IMR-90 (cell line): ENCODE measurements at regions not wholly inside any gene's neighbourhood (a gene's known extent, or its start where the extent isn't known, plus 50 kb on each side); places are given as distances from the start of the nearest gene placed in this dataset.

Experiments used
- ATAC-seq: fragments of 200-7000 bp; cut with Tn5 transposase; 2 replicates; pipeline ENCODE4 v1.9.1; 2020; ENCODE audit warnings: low read depth, mild to moderate bottlenecking, moderate library complexity
- BruUV-seq: library from RNA; stranded (reverse); fragments of 400-500 nt; replicated peaks from 2 replicates; lab custom pipeline; 2021; lab: Mats Ljungman, UMichigan
- CTCF ChIA-PET: fragments of 300-600 bp; formaldehyde crosslinking; extraction: SDS; loops from one replicate; lab custom pipeline; 2021; ENCODE audit warnings: antibody characterized with exemption; lab: Yijun Ruan, JAX
- POLR2A ChIA-PET: fragments of 300-600 bp; sonication (Branson Sonifier 250); formaldehyde crosslinking; loops from one replicate; lab custom pipeline; 2022; ENCODE audit warnings: antibody characterized with exemption; ENCODE audit not compliant: unreplicated experiment; lab: Charles Lee
- DNase-seq: peaks from one replicate; pipeline ENCODE4 v3.0.0; 2013
- H2AFZ ChIP-seq: replicated peaks from 2 replicates; pipeline ENCODE3; 2013; ENCODE audit warnings: low read length, mild to moderate bottlenecking; ENCODE audit not compliant: poor library complexity
- H2AK5ac ChIP-seq: 2 replicates; pipeline ENCODE4 v1.6.1; 2013; ENCODE audit warnings: low read depth, low read length, inconsistent platforms
- H2AK9ac ChIP-seq: replicated peaks from 2 replicates; pipeline ENCODE3; 2013; ENCODE audit warnings: mild to moderate bottlenecking, low read depth, low read length, moderate library complexity; ENCODE audit not compliant: poor library complexity
- H2BK120ac ChIP-seq: 2 replicates; pipeline ENCODE4 v1.6.1; 2013; ENCODE audit warnings: low read depth, low read length, inconsistent platforms
- H2BK15ac ChIP-seq: 3 replicates; pipeline ENCODE4 v1.6.1; 2013; ENCODE audit warnings: low read depth, low read length, inconsistent platforms
- H2BK20ac ChIP-seq: 2 replicates; pipeline ENCODE4 v1.6.1; 2013; ENCODE audit warnings: low read depth, mild to moderate bottlenecking, inconsistent platforms, low read length, moderate library complexity
- H2BK5ac ChIP-seq: 2 replicates; pipeline ENCODE4 v1.6.1; 2013; ENCODE audit warnings: mild to moderate bottlenecking, low read depth, low read length, inconsistent platforms; ENCODE audit not compliant: poor library complexity, severe bottlenecking
- H3K14ac ChIP-seq: replicated peaks from 2 replicates; pipeline ENCODE4 v1.6.1; 2013; ENCODE audit warnings: low read depth, low read length, inconsistent platforms
- H3K18ac ChIP-seq: 2 replicates; pipeline ENCODE4 v1.6.1; 2013; ENCODE audit warnings: low read depth, low read length, control low read depth
- H3K23ac ChIP-seq: 2 replicates; pipeline ENCODE4 v1.6.1; 2013; ENCODE audit warnings: low read depth, low read length, inconsistent platforms
- H3K27ac ChIP-seq: 2 replicates; pipeline ENCODE4 v1.5.1; 2013; ENCODE audit warnings: mild to moderate bottlenecking, control low read depth, low read length; ENCODE audit not compliant: insufficient read depth
- H3K27me3 ChIP-seq: 2 replicates; pipeline ENCODE4 v1.6.1; 2013; ENCODE audit warnings: low read length; ENCODE audit not compliant: control insufficient read depth, insufficient read depth
- H3K36me3 ChIP-seq: 2 replicates; pipeline ENCODE4 v1.6.1; 2013; ENCODE audit warnings: low read length, mixed read lengths; ENCODE audit not compliant: control insufficient read depth, insufficient read depth
- H3K4ac ChIP-seq: 2 replicates; pipeline ENCODE4 v1.6.1; 2013; ENCODE audit warnings: low read depth, low read length, inconsistent platforms
- H3K4me1 ChIP-seq: 2 replicates; pipeline ENCODE4 v1.6.1; 2013; ENCODE audit warnings: low read length, mixed read lengths; ENCODE audit not compliant: control insufficient read depth, insufficient read depth
- H3K4me2 ChIP-seq: 2 replicates; pipeline ENCODE4 v1.6.1; 2013; ENCODE audit warnings: low read depth, mild to moderate bottlenecking, control low read depth, low read length, moderate library complexity
- H3K4me3 ChIP-seq: 2 replicates; pipeline ENCODE4 v1.5.1; 2013; ENCODE audit warnings: low read depth, mild to moderate bottlenecking, control low read depth, low read length, moderate library complexity; ENCODE audit not compliant: insufficient read depth
- H3K56ac ChIP-seq: 2 replicates; pipeline ENCODE4 v1.6.1; 2013; ENCODE audit warnings: low read length, inconsistent platforms; ENCODE audit not compliant: insufficient read depth; ENCODE audit errors: extremely low read depth
- H3K79me1 ChIP-seq, 2 experiments: 2 replicates each; pipeline ENCODE4 v1.6.1; 2013; ENCODE audit warnings: low read length in 2 of 2, inconsistent platforms in 1 of 2, low read depth in 1 of 2
- H3K9ac ChIP-seq: 2 replicates; pipeline ENCODE4 v1.6.1; 2013; ENCODE audit warnings: low read depth, low read length, control low read depth
- H3K9me1 ChIP-seq: 2 replicates; pipeline ENCODE4 v1.6.1; 2013; ENCODE audit warnings: low read length, inconsistent platforms; ENCODE audit not compliant: insufficient read depth
- H3K9me3 ChIP-seq: 2 replicates; pipeline ENCODE4 v1.6.1; 2013; ENCODE audit warnings: low read length; ENCODE audit not compliant: control insufficient read depth, insufficient read depth
- H4K20me1 ChIP-seq: 2 replicates; pipeline ENCODE4 v1.6.1; 2013; ENCODE audit warnings: low read length, inconsistent platforms; ENCODE audit not compliant: insufficient read depth
- H4K5ac ChIP-seq: 2 replicates; pipeline ENCODE4 v1.6.1; 2013; ENCODE audit warnings: mild to moderate bottlenecking, low read depth, low read length, control low read depth
- H4K8ac ChIP-seq, 2 experiments: 2 replicates each; pipeline ENCODE4 v1.6.1; 2013; ENCODE audit warnings: low read depth in 2 of 2, low read length in 2 of 2, control low read depth in 1 of 2, inconsistent platforms in 1 of 2
- H4K91ac ChIP-seq: 2 replicates; pipeline ENCODE4 v1.6.1; 2013; ENCODE audit warnings: low read depth, low read length, inconsistent platforms; ENCODE audit not compliant: insufficient read depth
- CTCF ChIP-seq: conservative IDR thresholded peaks from 2 replicates; pipeline ENCODE4 v1.5.1; 2012; ENCODE audit warnings: mild to moderate bottlenecking, low read depth, low read length, improper control_type of control experiment
- MAFK ChIP-seq: IDR thresholded peaks from 2 replicates; pipeline ENCODE4 v1.6.1; 2012; ENCODE audit warnings: low read depth, low read length, improper control_type of control experiment
- MXI1 ChIP-seq: IDR thresholded peaks from 2 replicates; pipeline ENCODE4 v1.6.1; 2012; ENCODE audit warnings: low read depth, mild to moderate bottlenecking, low read length, moderate library complexity, borderline replicate concordance
- NFE2L2 ChIP-seq: fragments of 150-350 bp; IDR thresholded peaks from 2 replicates; pipeline ENCODE4 v1.6.1; 2016; ENCODE audit warnings: low read depth, mild to moderate bottlenecking, low read length
- RCOR1 ChIP-seq: IDR thresholded peaks from 2 replicates; pipeline ENCODE4 v1.6.1; 2012; ENCODE audit warnings: mild to moderate bottlenecking, low read length, improper control_type of control experiment; ENCODE audit not compliant: insufficient replicate concordance
- RFX5 ChIP-seq: IDR thresholded peaks from 2 replicates; pipeline ENCODE4 v1.8.0; 2012; ENCODE audit warnings: low read depth, mild to moderate bottlenecking, low read length, moderate library complexity
- SMC3 ChIP-seq: fragments of 150-350 bp; IDR thresholded peaks from 2 replicates; pipeline ENCODE4 v1.6.1; 2016; ENCODE audit warnings: low read depth, mild to moderate bottlenecking, antibody characterized with exemption, low read length, moderate library complexity
- USF2 ChIP-seq: fragments of 150-350 bp; IDR thresholded peaks from 2 replicates; pipeline ENCODE4 v1.6.1; 2017; ENCODE audit warnings: mild to moderate bottlenecking, antibody characterized with exemption, low read length, low read depth
- WGBS, 2 experiments: methylation state at CpG; one replicate each; pipeline versions ENCODE4 v1.1.5 to v1.1.7; 2013; ENCODE audit warnings: missing lambda C conversion rate in 2 of 2; ENCODE audit not compliant: insufficient read length in 1 of 2; ENCODE audit errors: extremely low coverage in 2 of 2; 5-methylcytosine and 5-hydroxymethylcytosine counted together
- dilution Hi-C: fragments of 300-500 bp; cut with HindIII; formaldehyde crosslinking; loops from one replicate; pipeline ENCODE4 v1.14.3; 2018; ENCODE audit warnings: low sequenced_read_pairs; ENCODE audit not compliant: unreplicated experiment
- in situ Hi-C: fragments of 300-500 bp; cut with MboI; formaldehyde crosslinking; loops from 3 replicates; pipeline ENCODE4 v1.14.3; 2019; ENCODE audit warnings: low sequenced_read_pairs, inconsistent platforms, mixed read lengths
- intact Hi-C: fragments of 100-400 bp; cut with micrococcal nuclease; formaldehyde crosslinking; loops from 2 replicates; pipeline ENCODE4 v1.10.0; 2022

- 100% methylated on average over 1 of the region's 6 CpGs; no CpG with 5 or more reads in 1 of the 2 experiments for WGBS, 2 experiments
These were observed 236.7 kb downstream of the PCDH7 start for GRCh38 chr4:30956916-30957315.

More at GRCh38 chr4:30956916-30957315, 236.7 kb downstream of the PCDH7 start:
- Histone ChIP-seq H3K27ac (no peak overlapping the region), H2BK20ac (no peak overlapping the region), H3K56ac (no peak overlapping the region), H3K79me1 (no peaks in the 10 kb centered on the region), H2BK120ac (no peak overlapping the region), H3K9me1 (no peaks in the 10 kb centered on the region), H3K4ac (no peak overlapping the region), H2AK9ac (no peak overlapping the region), H3K4me1 (no peaks in the 10 kb centered on the region), H3K4me3 (no peak overlapping the region), H3K23ac (no peak overlapping the region), H2BK5ac (no peak overlapping the region), H2AK5ac (no peak overlapping the region), H4K8ac (no peak overlapping the region), H3K14ac (no peak overlapping the region), H3K36me3 (no peaks in the 10 kb centered on the region), H3K9me3 (no peaks in the 10 kb centered on the region), H2AFZ (no peak overlapping the region), H4K91ac (no peak overlapping the region), H3K4me2 (no peak overlapping the region), H4K5ac (no peak overlapping the region), H4K20me1 (no peaks in the 10 kb centered on the region), H3K27me3 (no peaks in the 10 kb centered on the region), H3K9ac (no peak overlapping the region), H3K18ac (no peak overlapping the region), H2BK15ac (no peak overlapping the region)
- intact Hi-C loops (no loop called here), in situ Hi-C loops (no loop called here), dilution Hi-C loops (no loop called here)
- BruUV-seq: no TSS peak
- DNase-seq (no peak), ATAC-seq (no peak)
- POLR2A ChIA-PET: no interaction called here
- TF ChIP-seq USF2 (no peak), CTCF (no peak), MAFK (no peak), SMC3 (no peak), NFE2L2 (no peak), RFX5 (no peak), MXI1 (no peak), RCOR1 (no peak)
- CTCF ChIA-PET: no interaction called here
